ENCODE measurements at regions not wholly inside any gene's neighbourhood (a gene's known extent, or its start where the extent isn't known, plus 50 kb on each side); places are given as distances from the start of the nearest gene placed in this dataset.

DNA sequence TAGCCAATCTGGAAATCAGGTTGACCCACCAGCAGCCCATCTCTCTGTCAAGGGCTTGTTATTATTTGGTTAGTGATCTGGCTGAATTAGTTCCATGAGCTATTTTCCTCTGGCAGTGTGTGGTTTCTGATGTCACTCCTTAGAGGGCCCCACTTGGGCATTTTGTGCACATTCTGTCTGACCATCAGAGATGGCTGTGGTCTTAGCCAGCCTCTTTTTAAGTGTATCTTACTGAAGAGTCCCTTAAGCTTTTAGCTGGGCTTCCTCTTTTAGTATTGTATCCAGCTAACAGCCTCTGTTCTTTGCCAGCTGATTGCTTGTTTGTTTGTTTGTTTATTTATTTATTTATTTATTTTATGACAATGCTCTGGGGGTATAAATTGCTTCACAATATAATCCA, 951.1 kb upstream of the CNTNAP5 start:
- no peak for TF ChIP-seq SUZ12 (IDR thresholded peaks at IDR 0.05)
- no peak for TF ChIP-seq SP1 (IDR thresholded peaks at IDR 0.05)
- no peak for TF ChIP-seq FOXA1 (IDR thresholded peaks at IDR 0.05)
- TF ChIP-seq ARNT (IDR thresholded peaks at IDR 0.05): no peak
- no peak for TF ChIP-seq FOXM1 (IDR thresholded peaks at IDR 0.05; ENCODE audit: borderline replicate concordance)
- TF ChIP-seq, protein P1, sequence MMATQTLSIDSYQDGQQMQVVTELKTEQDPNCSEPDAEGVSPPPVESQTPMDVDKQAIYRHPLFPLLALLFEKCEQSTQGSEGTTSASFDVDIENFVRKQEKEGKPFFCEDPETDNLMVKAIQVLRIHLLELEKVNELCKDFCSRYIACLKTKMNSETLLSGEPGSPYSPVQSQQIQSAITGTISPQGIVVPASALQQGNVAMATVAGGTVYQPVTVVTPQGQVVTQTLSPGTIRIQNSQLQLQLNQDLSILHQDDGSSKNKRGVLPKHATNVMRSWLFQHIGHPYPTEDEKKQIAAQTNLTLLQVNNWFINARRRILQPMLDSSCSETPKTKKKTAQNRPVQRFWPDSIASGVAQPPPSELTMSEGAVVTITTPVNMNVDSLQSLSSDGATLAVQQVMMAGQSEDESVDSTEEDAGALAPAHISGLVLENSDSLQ (IDR thresholded peaks at IDR 0.05): no peak
- no peak for TF ChIP-seq LEF1 (IDR thresholded peaks at IDR 0.05; ENCODE audit: borderline replicate concordance)
- TF ChIP-seq TARDBP (IDR thresholded peaks at IDR 0.05): no peak
- TF ChIP-seq CTBP1 (IDR thresholded peaks at IDR 0.05; ENCODE audit: borderline replicate concordance): no peak
- TF ChIP-seq L3MBTL2 (conservative IDR thresholded peaks at IDR 0.05): no peak
- no peak for TF ChIP-seq FOXK2 (IDR thresholded peaks at IDR 0.05)
- no peak for TF ChIP-seq HDGF (IDR thresholded peaks at IDR 0.05; ENCODE audit: borderline replicate concordance)
- TF ChIP-seq ZNF384 (IDR thresholded peaks at IDR 0.05): no peak
- no peak for TF ChIP-seq NFRKB (IDR thresholded peaks at IDR 0.05)
- TF ChIP-seq ELF4 (IDR thresholded peaks at IDR 0.05): no peak
- ChIA-PET POLR2A (no interaction called here), CTCF (interaction anchor here (0.5 kb wide), 1 partner anchor 216 kb away, joined by 7 read pairs; no protein-coding TSS in a partner anchor)
- no peak for DNase-seq (ENCODE audit: extremely low spot score)

DNA sequence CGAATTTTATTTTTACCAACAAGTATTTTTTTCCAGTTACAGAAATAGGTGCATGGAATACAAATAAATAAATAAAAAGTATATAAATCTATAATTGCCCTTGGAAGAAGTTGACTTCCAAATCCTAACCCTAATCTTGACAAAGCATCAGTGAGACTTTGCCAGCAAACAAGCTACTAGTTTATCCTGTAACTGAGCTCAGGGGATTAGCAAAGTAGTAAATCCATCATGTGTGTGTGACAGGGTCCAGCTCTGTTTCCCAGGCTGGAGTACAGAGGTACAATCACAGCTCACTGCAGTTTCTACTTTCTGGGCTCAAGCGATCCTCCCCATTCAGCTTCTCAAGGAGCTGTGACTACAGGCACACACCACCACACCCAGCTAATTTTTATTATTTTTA, 948.0 kb upstream of the CNTNAP5 start:
- POLR2A ChIA-PET: no interaction called here
- CTCF ChIA-PET: no interaction called here
- TF ChIP-seq CTBP1 (IDR thresholded peaks at IDR 0.05; ENCODE audit: borderline replicate concordance) (no peak), NFRKB (IDR thresholded peaks at IDR 0.05) (no peak), HDGF (IDR thresholded peaks at IDR 0.05; ENCODE audit: borderline replicate concordance) (no peak), L3MBTL2 (conservative IDR thresholded peaks at IDR 0.05) (no peak), ZNF384 (IDR thresholded peaks at IDR 0.05) (no peak), FOXK2 (IDR thresholded peaks at IDR 0.05) (no peak), LEF1 (IDR thresholded peaks at IDR 0.05; ENCODE audit: borderline replicate concordance) (no peak), BHLHE40 (IDR thresholded peaks at IDR 0.05; ENCODE audit: borderline replicate concordance) (no peak), ARNT (IDR thresholded peaks at IDR 0.05) (no peak), FOXA1 (IDR thresholded peaks at IDR 0.05) (no peak), ELF4 (IDR thresholded peaks at IDR 0.05) (no peak), TARDBP (IDR thresholded peaks at IDR 0.05) (no peak), SUZ12 (IDR thresholded peaks at IDR 0.05) (no peak)
- TF ChIP-seq, protein P1 (IDR thresholded peaks at IDR 0.05): no peak
- no peak for DNase-seq (ENCODE audit: extremely low spot score)

DNA sequence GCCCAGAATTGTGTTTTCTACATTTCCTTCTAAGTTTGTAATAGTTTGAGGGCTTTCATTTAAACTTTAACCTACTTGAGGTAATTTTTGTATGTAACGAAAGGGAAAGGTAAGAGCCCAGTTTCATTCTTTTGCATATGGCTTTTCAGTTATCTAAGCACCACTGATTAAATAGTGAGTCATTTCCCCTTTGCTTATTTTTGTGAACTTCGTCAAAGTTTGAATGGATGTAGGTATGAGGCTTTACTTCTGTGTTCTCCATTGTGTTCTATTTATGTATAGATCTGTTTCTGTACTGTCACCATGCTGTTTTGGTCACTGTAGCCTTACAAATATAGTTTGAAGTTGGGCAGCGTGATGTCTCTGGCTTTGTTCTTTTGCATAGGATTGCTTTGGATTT, 944.8 kb upstream of the CNTNAP5 start:
- no peak for DNase-seq (ENCODE audit: extremely low spot score)
- CTCF ChIA-PET: no interaction called here
- POLR2A ChIA-PET: no interaction called here
- TF ChIP-seq ELF4 (IDR thresholded peaks at IDR 0.05) (no peak), FOXA1 (IDR thresholded peaks at IDR 0.05) (no peak), ZNF384 (IDR thresholded peaks at IDR 0.05) (no peak), LEF1 (IDR thresholded peaks at IDR 0.05; ENCODE audit: borderline replicate concordance) (no peak), ARNT (IDR thresholded peaks at IDR 0.05) (no peak), FOXM1 (IDR thresholded peaks at IDR 0.05; ENCODE audit: borderline replicate concordance) (no peak), SP1 (IDR thresholded peaks at IDR 0.05) (no peak), BHLHE40 (IDR thresholded peaks at IDR 0.05; ENCODE audit: borderline replicate concordance) (no peak), FOXK2 (IDR thresholded peaks at IDR 0.05) (no peak), SUZ12 (IDR thresholded peaks at IDR 0.05) (no peak), TARDBP (IDR thresholded peaks at IDR 0.05) (no peak), NFRKB (IDR thresholded peaks at IDR 0.05) (no peak), L3MBTL2 (conservative IDR thresholded peaks at IDR 0.05) (no peak), HDGF (IDR thresholded peaks at IDR 0.05; ENCODE audit: borderline replicate concordance) (no peak), CTBP1 (IDR thresholded peaks at IDR 0.05; ENCODE audit: borderline replicate concordance) (no peak)
- TF ChIP-seq, protein P1 (IDR thresholded peaks at IDR 0.05): no peak

GRCh38 chr2:123085484-123085883, 939.6 kb upstream of the CNTNAP5 start:
- TF ChIP-seq L3MBTL2 (conservative IDR thresholded peaks at IDR 0.05): no peak
- TF ChIP-seq SUZ12 (IDR thresholded peaks at IDR 0.05): no peak
- no peak for TF ChIP-seq LEF1 (IDR thresholded peaks at IDR 0.05; ENCODE audit: borderline replicate concordance)
- TF ChIP-seq TARDBP (IDR thresholded peaks at IDR 0.05): no peak
- DNase-seq (ENCODE audit: extremely low spot score): no peak
- POLR2A ChIA-PET: no interaction called here
- CTCF ChIA-PET: no interaction called here

GRCh38 chr2:123086613-123087385, 938.3 kb upstream of the CNTNAP5 start:
- no peak for DNase-seq (ENCODE audit: extremely low spot score)
- ChIA-PET CTCF (no interaction called here), POLR2A (no interaction called here)
- no peak for TF ChIP-seq FOXK2 (IDR thresholded peaks at IDR 0.05)
- TF ChIP-seq TARDBP (IDR thresholded peaks at IDR 0.05): no peak
- TF ChIP-seq NFRKB (IDR thresholded peaks at IDR 0.05): no peak
- TF ChIP-seq FOXM1 (IDR thresholded peaks at IDR 0.05; ENCODE audit: borderline replicate concordance): no peak
- no peak for TF ChIP-seq CTBP1 (IDR thresholded peaks at IDR 0.05; ENCODE audit: borderline replicate concordance)
- TF ChIP-seq, protein P1 (IDR thresholded peaks at IDR 0.05): no peak
- TF ChIP-seq ELF4 (IDR thresholded peaks at IDR 0.05): no peak
- no peak for TF ChIP-seq HDGF (IDR thresholded peaks at IDR 0.05; ENCODE audit: borderline replicate concordance)
- TF ChIP-seq SP1 (IDR thresholded peaks at IDR 0.05): no peak
- TF ChIP-seq ZNF384 (IDR thresholded peaks at IDR 0.05): no peak
- TF ChIP-seq SUZ12 (IDR thresholded peaks at IDR 0.05): no peak
- TF ChIP-seq ARNT (IDR thresholded peaks at IDR 0.05): no peak
- TF ChIP-seq LEF1 (IDR thresholded peaks at IDR 0.05; ENCODE audit: borderline replicate concordance): no peak
- no peak for TF ChIP-seq L3MBTL2 (conservative IDR thresholded peaks at IDR 0.05)
- TF ChIP-seq FOXA1 (IDR thresholded peaks at IDR 0.05): no peak
- no peak for TF ChIP-seq BHLHE40 (IDR thresholded peaks at IDR 0.05; ENCODE audit: borderline replicate concordance)

All from HEK293T (cell line).